GM18519 (cell line): ENCODE measurements at regions not wholly inside any gene's neighbourhood (a gene's known extent, or its start where the extent isn't known, plus 50 kb on each side); places are given as distances from the start of the nearest gene placed in this dataset.

Source experiments
- ATAC-seq: cut with Tn5 transposase; IDR thresholded peaks from one replicate; pipeline ENCODE4 v1.9.1; 2021; ENCODE audit warnings: mild to moderate bottlenecking, moderate library complexity; ENCODE audit not compliant: unreplicated experiment, low FRiP score

- no peak for ATAC-seq
Observed at GRCh38 chr17:62121025-62121730, 56.1 kb upstream of the MED13 start.

GRCh38 chr17:62119373-62119772, 54.3 kb upstream of the MED13 start:
- peak; percentile 85 for ATAC-seq
